Liver (tissue), 8 donors: ENCODE measurements at regions not wholly inside any gene's neighbourhood (a gene's known extent, or its start where the extent isn't known, plus 50 kb on each side); places are given as distances from the start of the nearest gene placed in this dataset.

Experiments used
- DNase-seq: peaks from one replicate; pipeline ENCODE4 v3.0.0-alpha.2; 2017; ENCODE audit warnings: low spot score
- H3K27ac ChIP-seq, 2 donors: one replicate each; pipeline ENCODE4 v1.7.0; 2013; ENCODE audit warnings: inconsistent platforms in 2 of 2, low read length in 2 of 2, control low read depth in 1 of 2, low read depth in 1 of 2, mild to moderate bottlenecking in 1 of 2
- H3K27me3 ChIP-seq, 4 donors: one replicate each; pipeline versions ENCODE4 v1.6.1 to v1.7.0; 2013; ENCODE audit warnings: low read length in 3 of 4, inconsistent platforms in 1 of 4, mild to moderate bottlenecking in 1 of 4, moderate library complexity in 1 of 4; ENCODE audit not compliant: control insufficient read depth in 4 of 4, insufficient read depth in 4 of 4
- H3K36me3 ChIP-seq, 4 donors: one replicate each; pipeline versions ENCODE4 v1.6.1 to v1.7.0; 2013; ENCODE audit warnings: low read length in 3 of 4, mild to moderate bottlenecking in 3 of 4, low read depth in 1 of 4, moderate library complexity in 1 of 4; ENCODE audit not compliant: control insufficient read depth in 4 of 4, insufficient read depth in 3 of 4
- H3K4me1 ChIP-seq, 4 donors: one replicate each; pipeline versions ENCODE4 v1.6.1 to v1.7.0; 2013; ENCODE audit warnings: low read length in 3 of 4, mild to moderate bottlenecking in 3 of 4, moderate library complexity in 1 of 4; ENCODE audit not compliant: control insufficient read depth in 4 of 4, insufficient read depth in 4 of 4
- H3K4me3 ChIP-seq, 3 donors: one replicate each; pipeline versions ENCODE4 v1.6.1 to v1.7.0; 2013; ENCODE audit warnings: low read length in 3 of 3, control low read depth in 1 of 3, low read depth in 1 of 3, mild to moderate bottlenecking in 1 of 3
- H3K9ac ChIP-seq, 2 donors: one replicate each; pipeline ENCODE4 v1.7.0; 2013; ENCODE audit warnings: low read length in 2 of 2, mild to moderate bottlenecking in 2 of 2, moderate library complexity in 2 of 2, control low read depth in 1 of 2, low read depth in 1 of 2
- H3K9me3 ChIP-seq, 4 donors: one replicate each; pipeline versions ENCODE4 v1.6.1 to v1.7.0; 2013; ENCODE audit warnings: low read length in 3 of 4; ENCODE audit not compliant: control insufficient read depth in 4 of 4
- EGR1 ChIP-seq, 2 donors: IDR thresholded peaks; 2 replicates each; pipeline ENCODE4 v1.6.1; 2016 to 2018; ENCODE audit warnings: antibody characterized with exemption in 2 of 2, low read depth in 2 of 2
- FOXA1 ChIP-seq: IDR thresholded peaks from 2 replicates; pipeline ENCODE4 v1.6.1; 2016; ENCODE audit warnings: antibody characterized with exemption
- FOXA2 ChIP-seq: IDR thresholded peaks from 2 replicates; pipeline ENCODE4 v1.6.1; 2016; ENCODE audit warnings: antibody characterized with exemption
- GABPA ChIP-seq, 2 donors: IDR thresholded peaks in 1 of 2; conservative IDR thresholded peaks in 1 of 2; 2 replicates each; pipeline ENCODE4 v1.6.1; 2016; ENCODE audit warnings: antibody characterized with exemption in 2 of 2, mild to moderate bottlenecking in 1 of 2, moderate library complexity in 1 of 2
- HNF4A ChIP-seq, 2 donors: conservative IDR thresholded peaks; 2 replicates each; pipeline ENCODE4 v1.6.1; 2016; ENCODE audit warnings: antibody characterized with exemption in 2 of 2, mild to moderate bottlenecking in 2 of 2
- HNF4G ChIP-seq: IDR thresholded peaks from 2 replicates; pipeline ENCODE4 v1.6.1; 2016; ENCODE audit warnings: antibody characterized with exemption
- JUND ChIP-seq, 2 donors: IDR thresholded peaks; 2 replicates each; pipeline ENCODE4 v1.6.1; 2016; ENCODE audit warnings: antibody characterized with exemption in 2 of 2
- MAX ChIP-seq: IDR thresholded peaks from 2 replicates; pipeline ENCODE4 v1.6.1; 2016; ENCODE audit warnings: antibody characterized with exemption
- NR2F2 ChIP-seq: IDR thresholded peaks from 2 replicates; pipeline ENCODE4 v1.6.1; 2016; ENCODE audit warnings: antibody characterized with exemption
- RAD21 ChIP-seq, 2 donors: IDR thresholded peaks; 2 replicates each; pipeline ENCODE4 v1.6.1; 2016; ENCODE audit warnings: antibody characterized with exemption in 2 of 2, mild to moderate bottlenecking in 2 of 2
- RXRA ChIP-seq, 2 donors: IDR thresholded peaks; 2 replicates each; pipeline ENCODE4 v1.6.1; 2017 to 2018; ENCODE audit warnings: antibody characterized with exemption in 2 of 2, mild to moderate bottlenecking in 1 of 2
- SP1 ChIP-seq: IDR thresholded peaks from 2 replicates; pipeline ENCODE4 v1.6.1; 2018; ENCODE audit warnings: antibody characterized with exemption, mild to moderate bottlenecking
- TAF1 ChIP-seq: conservative IDR thresholded peaks from 2 replicates; pipeline ENCODE4 v1.6.1; 2016; ENCODE audit warnings: antibody characterized with exemption, mild to moderate bottlenecking
- ZBTB33 ChIP-seq: IDR thresholded peaks from 2 replicates; pipeline ENCODE4 v1.6.1; 2016; ENCODE audit warnings: antibody characterized with exemption
- WGBS: extraction: QIAGEN DNeasy Blood & Tissue Kit; methylation state at CpG from one replicate; pipeline ENCODE4 v1.1.7; 2013; 5-methylcytosine and 5-hydroxymethylcytosine counted together
- TF ChIP-seq, protein P1 (sequence below): fragments of 150-350 bp; IDR thresholded peaks from 2 replicates; pipeline ENCODE4 v1.5.1; 2017; ENCODE audit warnings: improper control_type of control experiment, low read depth, low read length; ENCODE audit not compliant: missing input control
- TF ChIP-seq, protein P2 (sequence below): IDR thresholded peaks from 2 replicates; pipeline ENCODE4 v1.6.1; 2016; ENCODE audit warnings: antibody characterized with exemption, mild to moderate bottlenecking
- TF ChIP-seq, protein P3 (sequence below): IDR thresholded peaks from 2 replicates; pipeline ENCODE4 v1.6.1; 2016; ENCODE audit warnings: antibody characterized with exemption
- donor health status: healthy.
- donor health status: healthy.
- donor health status: healthy.
- donor health status: healthy.
- donor health status: healthy.

DNA sequence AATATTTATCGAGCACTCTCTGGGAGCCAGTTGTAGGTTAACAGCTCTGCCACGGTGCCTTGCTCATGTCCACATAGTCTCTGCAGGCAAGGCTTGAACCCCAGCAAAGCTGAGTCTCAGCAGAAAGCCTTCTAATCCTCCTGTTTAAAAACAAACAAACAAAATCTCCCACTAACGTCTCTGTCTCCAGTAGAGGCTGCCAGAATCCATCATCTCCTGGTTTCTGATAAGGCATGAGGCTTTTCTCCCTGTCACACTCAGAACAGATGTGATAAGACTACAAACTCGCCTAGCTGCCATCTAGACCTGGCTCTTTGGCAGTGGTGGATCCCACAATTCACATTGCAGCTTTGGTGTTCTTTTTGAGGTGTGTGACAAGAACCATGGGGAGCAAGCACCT, 813.2 kb downstream of the AACS start:
- no peak for TF ChIP-seq SP1
- TF ChIP-seq, protein P1, sequence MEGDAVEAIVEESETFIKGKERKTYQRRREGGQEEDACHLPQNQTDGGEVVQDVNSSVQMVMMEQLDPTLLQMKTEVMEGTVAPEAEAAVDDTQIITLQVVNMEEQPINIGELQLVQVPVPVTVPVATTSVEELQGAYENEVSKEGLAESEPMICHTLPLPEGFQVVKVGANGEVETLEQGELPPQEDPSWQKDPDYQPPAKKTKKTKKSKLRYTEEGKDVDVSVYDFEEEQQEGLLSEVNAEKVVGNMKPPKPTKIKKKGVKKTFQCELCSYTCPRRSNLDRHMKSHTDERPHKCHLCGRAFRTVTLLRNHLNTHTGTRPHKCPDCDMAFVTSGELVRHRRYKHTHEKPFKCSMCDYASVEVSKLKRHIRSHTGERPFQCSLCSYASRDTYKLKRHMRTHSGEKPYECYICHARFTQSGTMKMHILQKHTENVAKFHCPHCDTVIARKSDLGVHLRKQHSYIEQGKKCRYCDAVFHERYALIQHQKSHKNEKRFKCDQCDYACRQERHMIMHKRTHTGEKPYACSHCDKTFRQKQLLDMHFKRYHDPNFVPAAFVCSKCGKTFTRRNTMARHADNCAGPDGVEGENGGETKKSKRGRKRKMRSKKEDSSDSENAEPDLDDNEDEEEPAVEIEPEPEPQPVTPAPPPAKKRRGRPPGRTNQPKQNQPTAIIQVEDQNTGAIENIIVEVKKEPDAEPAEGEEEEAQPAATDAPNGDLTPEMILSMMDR: no peak
- TF ChIP-seq, protein P2, sequence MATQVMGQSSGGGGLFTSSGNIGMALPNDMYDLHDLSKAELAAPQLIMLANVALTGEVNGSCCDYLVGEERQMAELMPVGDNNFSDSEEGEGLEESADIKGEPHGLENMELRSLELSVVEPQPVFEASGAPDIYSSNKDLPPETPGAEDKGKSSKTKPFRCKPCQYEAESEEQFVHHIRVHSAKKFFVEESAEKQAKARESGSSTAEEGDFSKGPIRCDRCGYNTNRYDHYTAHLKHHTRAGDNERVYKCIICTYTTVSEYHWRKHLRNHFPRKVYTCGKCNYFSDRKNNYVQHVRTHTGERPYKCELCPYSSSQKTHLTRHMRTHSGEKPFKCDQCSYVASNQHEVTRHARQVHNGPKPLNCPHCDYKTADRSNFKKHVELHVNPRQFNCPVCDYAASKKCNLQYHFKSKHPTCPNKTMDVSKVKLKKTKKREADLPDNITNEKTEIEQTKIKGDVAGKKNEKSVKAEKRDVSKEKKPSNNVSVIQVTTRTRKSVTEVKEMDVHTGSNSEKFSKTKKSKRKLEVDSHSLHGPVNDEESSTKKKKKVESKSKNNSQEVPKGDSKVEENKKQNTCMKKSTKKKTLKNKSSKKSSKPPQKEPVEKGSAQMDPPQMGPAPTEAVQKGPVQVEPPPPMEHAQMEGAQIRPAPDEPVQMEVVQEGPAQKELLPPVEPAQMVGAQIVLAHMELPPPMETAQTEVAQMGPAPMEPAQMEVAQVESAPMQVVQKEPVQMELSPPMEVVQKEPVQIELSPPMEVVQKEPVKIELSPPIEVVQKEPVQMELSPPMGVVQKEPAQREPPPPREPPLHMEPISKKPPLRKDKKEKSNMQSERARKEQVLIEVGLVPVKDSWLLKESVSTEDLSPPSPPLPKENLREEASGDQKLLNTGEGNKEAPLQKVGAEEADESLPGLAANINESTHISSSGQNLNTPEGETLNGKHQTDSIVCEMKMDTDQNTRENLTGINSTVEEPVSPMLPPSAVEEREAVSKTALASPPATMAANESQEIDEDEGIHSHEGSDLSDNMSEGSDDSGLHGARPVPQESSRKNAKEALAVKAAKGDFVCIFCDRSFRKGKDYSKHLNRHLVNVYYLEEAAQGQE: no peak
- TF ChIP-seq ZBTB33: no peak
- no peak for TF ChIP-seq RAD21 (IDR thresholded peaks at IDR 0.05)
- no peak for TF ChIP-seq MAX
- TF ChIP-seq FOXA2: no peak
- TF ChIP-seq HNF4A (conservative IDR thresholded peaks at IDR 0.05): no peak
- TF ChIP-seq HNF4G: no peak
- TF ChIP-seq, protein P3, sequence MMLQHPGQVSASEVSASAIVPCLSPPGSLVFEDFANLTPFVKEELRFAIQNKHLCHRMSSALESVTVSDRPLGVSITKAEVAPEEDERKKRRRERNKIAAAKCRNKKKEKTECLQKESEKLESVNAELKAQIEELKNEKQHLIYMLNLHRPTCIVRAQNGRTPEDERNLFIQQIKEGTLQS: no peak
- TF ChIP-seq FOXA1: no peak
- no peak for TF ChIP-seq NR2F2
- TF ChIP-seq TAF1: no peak
- no peak for TF ChIP-seq EGR1 (IDR thresholded peaks at IDR 0.05; ENCODE audit: low read depth in 2 of 2)
- TF ChIP-seq RXRA (IDR thresholded peaks at IDR 0.05): no peak
- no peak for TF ChIP-seq JUND (IDR thresholded peaks at IDR 0.05)
- WGBS: 31% methylated on average over 4 of the region's 4 CpGs

DNA sequence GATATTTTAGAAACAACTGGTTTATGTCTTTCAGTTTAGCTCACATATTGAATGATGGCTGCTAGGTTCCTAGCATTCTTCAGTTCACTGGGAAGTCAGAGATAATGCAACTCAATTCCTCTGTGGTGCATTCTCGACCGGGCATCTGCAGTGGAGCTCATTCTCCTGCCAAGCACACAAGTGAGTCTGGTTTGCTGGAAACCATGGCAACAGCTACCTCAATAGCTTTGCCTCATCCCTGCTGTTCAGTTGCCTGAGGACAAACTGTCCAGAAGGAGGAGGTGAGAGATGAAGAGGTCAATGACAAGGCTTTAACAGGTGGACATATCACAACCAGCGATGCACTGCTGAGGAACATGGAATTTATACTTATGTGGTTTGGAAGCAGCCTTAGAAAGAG, 816.9 kb downstream of the AACS start:
- no peak overlapping the region for H3K9ac ChIP-seq
- no peaks in the 10 kb centered on the region for H3K4me1 ChIP-seq
- TF ChIP-seq NR2F2: no peak
- TF ChIP-seq RXRA (IDR thresholded peaks at IDR 0.05): no peak
- TF ChIP-seq FOXA2: no peak
- TF ChIP-seq RAD21 (IDR thresholded peaks at IDR 0.05): no peak
- TF ChIP-seq EGR1 (IDR thresholded peaks at IDR 0.05; ENCODE audit: low read depth in 2 of 2): no peak
- TF ChIP-seq GABPA (IDR thresholded peaks at IDR 0.05 in 1 of 2, conservative IDR thresholded peaks at IDR 0.05 in 1 of 2): no peak
- TF ChIP-seq FOXA1: no peak
- TF ChIP-seq TAF1: no peak
- TF ChIP-seq HNF4A (conservative IDR thresholded peaks at IDR 0.05): no peak
- TF ChIP-seq, protein P3: no peak
- TF ChIP-seq MAX: no peak
- no peak overlapping the region for H3K27ac ChIP-seq
- WGBS: 55% methylated on average over 3 of the region's 3 CpGs
- no peaks in the 10 kb centered on the region for H3K36me3 ChIP-seq
- no peak for DNase-seq
- no peak overlapping the region for H3K4me3 ChIP-seq
- peaks cover 0 to 2% (median 0%) of the 10 kb centered on the region in 4 donors for H3K9me3 ChIP-seq
- peaks cover 0 to 2% (median 0%) of the 10 kb centered on the region in 4 donors for H3K27me3 ChIP-seq

More for the DNA sequence above, 813.2 kb downstream of the AACS start:
- Histone ChIP-seq H3K4me1 (no peaks in the 10 kb centered on the region), H3K4me3 (no peak overlapping the region), H3K27me3 (peaks cover 0 to 2% (median 0%) of the 10 kb centered on the region in 4 donors), H3K9me3 (no peaks in the 10 kb centered on the region), H3K36me3 (no peaks in the 10 kb centered on the region), H3K27ac (no peak overlapping the region), H3K9ac (no peak overlapping the region)
- no peak for DNase-seq
